Uterus (tissue), 3 donors: ENCODE measurements at regions not wholly inside any gene's neighbourhood (a gene's known extent, or its start where the extent isn't known, plus 50 kb on each side); places are given as distances from the start of the nearest gene placed in this dataset.

Source experiments
- DNase-seq, 2 donors: peaks; one replicate each; pipeline ENCODE4 v3.0.0-alpha.2; 2019 to 2020
- H3K27ac ChIP-seq, 2 donors: fragments of 200-600 bp; sonication (generic); 1 replicate in 1 of 2; 2 replicates in 1 of 2; pipeline ENCODE4 v1.5.1; 2016 to 2018
- H3K27me3 ChIP-seq, 2 donors: fragments of 200-600 bp; sonication (generic); one replicate each; pipeline ENCODE4 v1.5.1; 2018 to 2019; ENCODE audit warnings: control low read depth in 1 of 2
- H3K36me3 ChIP-seq, 2 donors: fragments of 200-600 bp; sonication (generic); one replicate each; pipeline ENCODE4 v1.5.1; 2019; ENCODE audit warnings: control low read depth in 1 of 2
- H3K4me1 ChIP-seq, 2 donors: fragments of 200-600 bp; sonication (generic); one replicate each; pipeline ENCODE4 v1.5.1; 2018 to 2019; ENCODE audit warnings: control low read depth in 1 of 2
- H3K4me3 ChIP-seq, 2 donors: fragments of 200-600 bp; sonication (generic); 1 replicate in 1 of 2; 2 replicates in 1 of 2; pipeline ENCODE4 v1.5.1; 2018 to 2019; ENCODE audit warnings: mild to moderate bottlenecking in 1 of 2
- H3K9me3 ChIP-seq, 2 donors: fragments of 200-600 bp; sonication (generic); one replicate each; pipeline ENCODE4 v1.5.1; 2019; ENCODE audit warnings: control low read depth in 1 of 2
- CTCF ChIP-seq, 4 experiments: fragments of 200-600 bp in 2 of 4; fragments of 450-650 bp in 2 of 4; sonication (generic) in 2 of 4; IDR thresholded peaks; one replicate each; pipeline ENCODE4 v1.5.1; 2016 to 2019; ENCODE audit warnings: antibody characterized with exemption in 4 of 4, mild to moderate bottlenecking in 2 of 4, moderate library complexity in 1 of 4
- POLR2A ChIP-seq, 2 donors: fragments of 450-650 bp; IDR thresholded peaks; one replicate each; pipeline ENCODE4 v1.6.1; 2016; ENCODE audit warnings: antibody characterized with exemption in 2 of 2, mild to moderate bottlenecking in 1 of 2, moderate library complexity in 1 of 2
- intact Hi-C: fragments of 100-400 bp; cut with DNase I; formaldehyde crosslinking; loops from one replicate; pipeline ENCODE4 v1.15.1; 2023; ENCODE audit warnings: low total_unique reads
- donor health status: DM: yes; HTN: yes; CAD: no.

GRCh38 chr7:16135658-16136057 lies 285.7 kb downstream of the CRPPA start:
- H3K4me1 ChIP-seq = no peaks in the 10 kb centered on the region
- intact Hi-C loops = no loop called here
- no peaks in the 10 kb centered on the region for H3K36me3 ChIP-seq
- H3K27ac ChIP-seq = no peak overlapping the region
- H3K9me3 ChIP-seq = no peaks in the 10 kb centered on the region
- no peak overlapping the region for H3K4me3 ChIP-seq
- no peaks in the 10 kb centered on the region for H3K27me3 ChIP-seq
- TF ChIP-seq POLR2A (IDR thresholded peaks at IDR 0.05) (no peak), CTCF (IDR thresholded peaks at IDR 0.05) (no peak)
- DNase-seq = no peak

GRCh38 chr7:16130111-16131110 lies 290.9 kb downstream of the CRPPA start:
- no peak for TF ChIP-seq CTCF (IDR thresholded peaks at IDR 0.05)
- TF ChIP-seq POLR2A (IDR thresholded peaks at IDR 0.05) = no peak

GRCh38 chr7:16129431-16130110 lies 291.8 kb downstream of the CRPPA start:
- no peak for DNase-seq
- no peak overlapping the region for H3K27ac ChIP-seq
- intact Hi-C loops = no loop called here

More at GRCh38 chr7:16130111-16131110, 290.9 kb downstream of the CRPPA start:
- no peak for DNase-seq
- Histone ChIP-seq H3K4me3 (no peak overlapping the region), H3K36me3 (no peaks in the 10 kb centered on the region), H3K27ac (no peak overlapping the region), H3K9me3 (peaks cover 0 to 7% of the 10 kb centered on the region in 2 donors), H3K4me1 (no peaks in the 10 kb centered on the region), H3K27me3 (no peaks in the 10 kb centered on the region)
- intact Hi-C loops = no loop called here

GRCh38 chr7:16123117-16123770 lies 298.1 kb downstream of the CRPPA start:
- no peak for TF ChIP-seq POLR2A (IDR thresholded peaks at IDR 0.05)
- H3K27me3 ChIP-seq = no peaks in the 10 kb centered on the region

More at GRCh38 chr7:16129431-16130110, 291.8 kb downstream of the CRPPA start:
- TF ChIP-seq POLR2A (IDR thresholded peaks at IDR 0.05) (no peak), CTCF (IDR thresholded peaks at IDR 0.05) (no peak)
- Histone ChIP-seq H3K4me3 (no peak overlapping the region), H3K4me1 (no peaks in the 10 kb centered on the region), H3K36me3 (no peaks in the 10 kb centered on the region), H3K27me3 (no peaks in the 10 kb centered on the region), H3K9me3 (peaks cover 0 to 7% of the 10 kb centered on the region in 2 donors)

GRCh38 chr7:16121876-16122390 lies 299.4 kb downstream of the CRPPA start:
- intact Hi-C loops = no loop called here
- H3K27me3 ChIP-seq = no peaks in the 10 kb centered on the region
- DNase-seq = no peak
- H3K27ac ChIP-seq = no peak overlapping the region
- H3K9me3 ChIP-seq = peaks cover 0 to 2% of the 10 kb centered on the region in 2 donors
- TF ChIP-seq POLR2A (IDR thresholded peaks at IDR 0.05) (no peak), CTCF (IDR thresholded peaks at IDR 0.05) (no peak)
- no peaks in the 10 kb centered on the region for H3K4me1 ChIP-seq
- no peak overlapping the region for H3K4me3 ChIP-seq
- no peaks in the 10 kb centered on the region for H3K36me3 ChIP-seq

More at GRCh38 chr7:16123117-16123770, 298.1 kb downstream of the CRPPA start:
- Histone ChIP-seq H3K9me3 (peaks cover 0 to 7% of the 10 kb centered on the region in 2 donors), H3K4me1 (no peaks in the 10 kb centered on the region), H3K27ac (no peak overlapping the region), H3K4me3 (no peak overlapping the region), H3K36me3 (no peaks in the 10 kb centered on the region)
- intact Hi-C loops = no loop called here
- DNase-seq = no peak
